ENCODE measurements at regions not wholly inside any gene's neighbourhood (a gene's known extent, or its start where the extent isn't known, plus 50 kb on each side); places are given as distances from the start of the nearest gene placed in this dataset.

DNA sequence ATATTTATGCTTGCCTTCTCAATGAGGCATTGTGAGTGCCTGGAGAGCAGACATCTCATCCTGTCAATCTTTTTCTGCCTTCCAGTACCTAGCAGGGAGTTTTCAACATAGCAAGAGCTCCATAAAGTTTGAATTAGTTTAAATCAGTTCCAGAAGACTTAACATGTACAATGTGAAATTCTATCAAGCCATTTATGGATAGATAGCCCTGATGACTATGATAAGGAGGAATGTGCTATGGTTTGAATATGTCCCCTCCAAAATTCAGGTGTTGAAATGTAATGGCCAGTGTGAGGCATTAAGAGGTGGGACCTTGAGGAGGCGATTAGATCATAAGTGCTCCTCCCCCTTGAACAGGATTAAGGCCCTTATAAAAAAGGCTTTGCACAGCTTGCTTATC lies 306.9 kb upstream of the SMARCA2 start:
- CTCF ChIA-PET: no interaction called here
- intact Hi-C loops (cut with micrococcal nuclease): loop anchor here (10.0 kb wide), 1 partner anchor 377 kb away; no protein-coding TSS in a partner anchor
- H3K9me3 Mint-ChIP-seq: no peaks in the 10 kb centered on the region
- H3K4me3 Mint-ChIP-seq: no peak overlapping the region
- no peaks in the 10 kb centered on the region for H3K36me3 Mint-ChIP-seq (ENCODE audit: low read depth)
- H3K4me1 Mint-ChIP-seq (ENCODE audit: low read depth): no peaks in the 10 kb centered on the region
- POLR2A ChIA-PET: no interaction called here
- no peak for ATAC-seq
- DNase-seq: no peak
- H3K27me3 Mint-ChIP-seq: peaks cover 21% of the 10 kb centered on the region
- TF ChIP-seq, protein P1, sequence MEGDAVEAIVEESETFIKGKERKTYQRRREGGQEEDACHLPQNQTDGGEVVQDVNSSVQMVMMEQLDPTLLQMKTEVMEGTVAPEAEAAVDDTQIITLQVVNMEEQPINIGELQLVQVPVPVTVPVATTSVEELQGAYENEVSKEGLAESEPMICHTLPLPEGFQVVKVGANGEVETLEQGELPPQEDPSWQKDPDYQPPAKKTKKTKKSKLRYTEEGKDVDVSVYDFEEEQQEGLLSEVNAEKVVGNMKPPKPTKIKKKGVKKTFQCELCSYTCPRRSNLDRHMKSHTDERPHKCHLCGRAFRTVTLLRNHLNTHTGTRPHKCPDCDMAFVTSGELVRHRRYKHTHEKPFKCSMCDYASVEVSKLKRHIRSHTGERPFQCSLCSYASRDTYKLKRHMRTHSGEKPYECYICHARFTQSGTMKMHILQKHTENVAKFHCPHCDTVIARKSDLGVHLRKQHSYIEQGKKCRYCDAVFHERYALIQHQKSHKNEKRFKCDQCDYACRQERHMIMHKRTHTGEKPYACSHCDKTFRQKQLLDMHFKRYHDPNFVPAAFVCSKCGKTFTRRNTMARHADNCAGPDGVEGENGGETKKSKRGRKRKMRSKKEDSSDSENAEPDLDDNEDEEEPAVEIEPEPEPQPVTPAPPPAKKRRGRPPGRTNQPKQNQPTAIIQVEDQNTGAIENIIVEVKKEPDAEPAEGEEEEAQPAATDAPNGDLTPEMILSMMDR (IDR thresholded peaks at IDR 0.05): no peak
- H3K27ac Mint-ChIP-seq: no peak overlapping the region

- DNase-seq: peak; percentile 13
- ChIA-PET POLR2A (no interaction called here), CTCF (interaction anchor here (0.7 to 1.2 kb wide), 8 partner anchors 9 to 232 kb away, joined by 3 to 4 read pairs (median 3); no protein-coding TSS in a partner anchor)
- no peak for ATAC-seq
- Mint-ChIP-seq H3K4me1 (ENCODE audit: low read depth) (no peaks in the 10 kb centered on the region), H3K27ac (no peak overlapping the region), H3K4me3 (no peak overlapping the region), H3K36me3 (ENCODE audit: low read depth) (no peaks in the 10 kb centered on the region), H3K27me3 (peaks cover 16% of the 10 kb centered on the region), H3K9me3 (no peaks in the 10 kb centered on the region)
- intact Hi-C loops (cut with micrococcal nuclease): loop anchor here (10.0 kb wide), 1 partner anchor 375 kb away; no protein-coding TSS in a partner anchor
- TF ChIP-seq, protein P1 (IDR thresholded peaks at IDR 0.05): peak; percentile 58
These were observed 305.8 kb upstream of the SMARCA2 start for GRCh38 chr9:1709347-1709746.

- Mint-ChIP-seq H3K27me3 (peaks cover 6% of the 10 kb centered on the region), H3K4me3 (no peak overlapping the region), H3K9me3 (no peaks in the 10 kb centered on the region), H3K27ac (no peak overlapping the region), H3K4me1 (ENCODE audit: low read depth) (no peaks in the 10 kb centered on the region), H3K36me3 (ENCODE audit: low read depth) (no peaks in the 10 kb centered on the region)
- ChIA-PET POLR2A (no interaction called here), CTCF (no interaction called here)
- ATAC-seq: no peak
- intact Hi-C loops (cut with micrococcal nuclease): no loop called here
- TF ChIP-seq, protein P1 (IDR thresholded peaks at IDR 0.05): no peak
- DNase-seq: no peak
These were observed 302.2 kb upstream of the SMARCA2 start for GRCh38 chr9:1712861-1713450.

DNA sequence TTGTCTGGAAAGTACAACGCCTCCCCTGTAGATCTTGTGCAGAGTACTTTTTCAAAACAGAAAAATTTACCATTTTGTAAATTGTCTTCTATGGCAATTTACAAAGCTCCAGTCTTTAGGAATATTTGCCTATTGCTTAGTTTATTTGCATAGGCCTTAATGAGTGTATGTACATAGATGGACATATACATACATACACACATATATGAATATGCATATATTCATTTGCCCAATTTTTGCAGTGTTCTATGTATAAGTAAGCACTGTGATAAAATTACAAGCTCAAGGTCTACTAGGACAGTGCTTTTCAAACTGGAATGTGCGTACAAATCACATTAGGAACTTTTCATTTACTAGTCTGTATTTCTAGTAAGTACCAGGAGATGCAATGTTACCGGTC lies 301.3 kb upstream of the SMARCA2 start:
- intact Hi-C loops (cut with micrococcal nuclease): no loop called here
- TF ChIP-seq, protein P1 (IDR thresholded peaks at IDR 0.05): no peak
- ChIA-PET POLR2A (no interaction called here), CTCF (no interaction called here)
- H3K36me3 Mint-ChIP-seq (ENCODE audit: low read depth): no peaks in the 10 kb centered on the region
- H3K4me1 Mint-ChIP-seq (ENCODE audit: low read depth): no peaks in the 10 kb centered on the region
- no peaks in the 10 kb centered on the region for H3K9me3 Mint-ChIP-seq
- H3K27me3 Mint-ChIP-seq: peaks cover 4% of the 10 kb centered on the region
- DNase-seq (no peak), ATAC-seq (no peak)
- no peak overlapping the region for H3K4me3 Mint-ChIP-seq
- H3K27ac Mint-ChIP-seq: no peak overlapping the region

DNA sequence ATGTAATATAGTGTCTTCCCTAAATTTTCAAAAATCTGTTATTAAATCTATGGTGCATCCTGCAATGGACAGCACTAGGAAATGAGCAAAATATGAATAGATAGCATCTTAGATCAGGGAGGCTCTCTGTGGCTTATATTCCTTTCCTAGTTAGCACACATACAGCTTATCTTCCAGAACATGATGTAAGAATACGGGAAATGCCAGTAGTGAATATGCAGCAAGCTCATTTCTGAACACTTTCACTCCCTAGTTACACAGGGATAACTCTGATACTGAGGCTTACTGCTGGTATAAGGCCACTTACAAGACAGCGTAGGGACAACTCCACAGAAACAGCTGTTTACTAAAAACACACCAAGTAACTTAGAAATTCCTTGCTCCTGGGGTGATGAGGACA lies 297.3 kb upstream of the SMARCA2 start:
- Mint-ChIP-seq H3K9me3 (no peaks in the 10 kb centered on the region), H3K4me3 (no peak overlapping the region), H3K36me3 (ENCODE audit: low read depth) (no peaks in the 10 kb centered on the region), H3K4me1 (ENCODE audit: low read depth) (no peaks in the 10 kb centered on the region), H3K27ac (no peak overlapping the region), H3K27me3 (no peaks in the 10 kb centered on the region)
- ATAC-seq: no peak
- no peak for DNase-seq
- CTCF ChIA-PET: no interaction called here
- POLR2A ChIA-PET: no interaction called here
- intact Hi-C loops (cut with micrococcal nuclease): no loop called here
- TF ChIP-seq, protein P1 (IDR thresholded peaks at IDR 0.05): no peak
